Left ventricle myocardium inferior (tissue), 1 donor: ENCODE measurements at regions not wholly inside any gene's neighbourhood (a gene's known extent, or its start where the extent isn't known, plus 50 kb on each side); places are given as distances from the start of the nearest gene placed in this dataset.
A peak's percentile ranks its signal among the peaks of the same experiment; 100 is the strongest.

ENCODE experiments used
- DNase-seq: peaks from one replicate; pipeline ENCODE4 v3.0.0-alpha.2; 2020
- H3K27ac ChIP-seq: fragments of 200-600 bp; replicated peaks from 2 replicates; pipeline ENCODE4 v1.8.0; 2021
- H3K27me3 ChIP-seq: fragments of 200-600 bp; 2 replicates; pipeline ENCODE4 v1.8.0; 2021; ENCODE audit warnings: low read depth
- H3K36me3 ChIP-seq: fragments of 200-600 bp; 2 replicates; pipeline ENCODE4 v1.8.0; 2021
- H3K4me1 ChIP-seq: fragments of 200-600 bp; 2 replicates; pipeline ENCODE4 v1.8.0; 2021
- H3K4me3 ChIP-seq: fragments of 200-600 bp; 2 replicates; pipeline ENCODE4 v1.8.0; 2021; ENCODE audit warnings: mild to moderate bottlenecking, moderate library complexity
- H3K9me3 ChIP-seq: fragments of 200-600 bp; replicated peaks from 2 replicates; pipeline ENCODE4 v1.8.0; 2021
- intact Hi-C: fragments of 100-400 bp; cut with micrococcal nuclease; formaldehyde crosslinking; loops from one replicate; pipeline ENCODE4 v1.11.0; 2022
- TF ChIP-seq, protein P1 (sequence below): fragments of 200-600 bp; IDR thresholded peaks from 2 replicates; pipeline ENCODE4 v1.8.0; 2021; ENCODE audit warnings: antibody characterized with exemption, mild to moderate bottlenecking, borderline replicate concordance
- donor health status: DM: no; HTN: yes; CAD: no; lungs with severe emphysema.

DNA sequence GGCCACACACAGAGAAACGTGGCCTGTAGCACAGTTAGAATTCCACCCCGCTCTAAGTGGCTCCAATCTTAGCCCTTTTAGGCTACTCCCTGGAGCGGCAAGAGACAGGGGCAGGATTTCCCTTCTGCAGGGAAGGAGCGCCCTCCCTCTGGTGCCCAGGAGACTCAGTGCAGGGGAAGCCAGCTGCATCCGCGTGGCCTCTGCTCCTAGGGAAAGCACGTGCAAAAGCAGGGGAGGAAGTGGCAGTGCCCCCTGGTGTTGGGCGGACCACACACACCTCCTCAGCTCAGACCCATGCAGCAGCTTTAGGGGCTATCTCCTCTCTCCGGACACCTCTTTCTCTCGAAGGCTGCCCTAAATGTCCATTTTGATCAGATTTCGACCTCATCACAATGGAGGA lies 50.0 kb downstream of the SPRING1 start:
- H3K4me3 ChIP-seq, result no peak overlapping the region
- intact Hi-C loops, result no loop called here
- DNase-seq, result peak; percentile 46

DNA sequence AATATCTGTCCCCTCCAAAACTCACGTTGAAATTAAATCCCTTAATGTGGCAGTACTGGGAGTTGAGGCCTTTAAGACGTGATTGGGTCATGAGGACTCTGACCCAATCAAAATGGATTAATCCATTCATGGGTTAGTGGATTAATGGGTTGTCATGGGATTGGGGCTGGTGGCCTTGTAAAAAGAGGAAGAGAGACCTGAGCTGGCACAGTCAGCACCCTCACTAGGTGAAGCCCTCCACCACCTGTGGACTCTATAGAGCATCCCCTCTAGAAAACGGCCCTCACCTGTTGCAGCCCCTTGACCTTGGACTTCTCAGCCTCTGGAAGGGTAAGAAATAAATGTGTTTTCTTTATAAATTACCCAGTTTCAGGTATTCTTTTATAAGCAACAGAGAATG lies 53.0 kb downstream of the SPRING1 start:
- TF ChIP-seq, protein P1, sequence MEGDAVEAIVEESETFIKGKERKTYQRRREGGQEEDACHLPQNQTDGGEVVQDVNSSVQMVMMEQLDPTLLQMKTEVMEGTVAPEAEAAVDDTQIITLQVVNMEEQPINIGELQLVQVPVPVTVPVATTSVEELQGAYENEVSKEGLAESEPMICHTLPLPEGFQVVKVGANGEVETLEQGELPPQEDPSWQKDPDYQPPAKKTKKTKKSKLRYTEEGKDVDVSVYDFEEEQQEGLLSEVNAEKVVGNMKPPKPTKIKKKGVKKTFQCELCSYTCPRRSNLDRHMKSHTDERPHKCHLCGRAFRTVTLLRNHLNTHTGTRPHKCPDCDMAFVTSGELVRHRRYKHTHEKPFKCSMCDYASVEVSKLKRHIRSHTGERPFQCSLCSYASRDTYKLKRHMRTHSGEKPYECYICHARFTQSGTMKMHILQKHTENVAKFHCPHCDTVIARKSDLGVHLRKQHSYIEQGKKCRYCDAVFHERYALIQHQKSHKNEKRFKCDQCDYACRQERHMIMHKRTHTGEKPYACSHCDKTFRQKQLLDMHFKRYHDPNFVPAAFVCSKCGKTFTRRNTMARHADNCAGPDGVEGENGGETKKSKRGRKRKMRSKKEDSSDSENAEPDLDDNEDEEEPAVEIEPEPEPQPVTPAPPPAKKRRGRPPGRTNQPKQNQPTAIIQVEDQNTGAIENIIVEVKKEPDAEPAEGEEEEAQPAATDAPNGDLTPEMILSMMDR, result no peak
- Histone ChIP-seq H3K4me3 (no peak overlapping the region), H3K27ac (no peak overlapping the region), H3K9me3 (no peaks in the 10 kb centered on the region), H3K4me1 (peaks cover 5% of the 10 kb centered on the region), H3K36me3 (no peaks in the 10 kb centered on the region), H3K27me3 (peaks cover 7% of the 10 kb centered on the region)
- intact Hi-C loops, result no loop called here
- DNase-seq, result no peak

More for the DNA sequence above, 50.0 kb downstream of the SPRING1 start:
- Histone ChIP-seq H3K36me3 (no peaks in the 10 kb centered on the region), H3K9me3 (no peaks in the 10 kb centered on the region), H3K4me1 (peaks cover 10% of the 10 kb centered on the region), H3K27ac (peak overlapping the region; percentile 55), H3K27me3 (peaks cover 36% of the 10 kb centered on the region)
- TF ChIP-seq, protein P1, result peak; percentile 64

DNA sequence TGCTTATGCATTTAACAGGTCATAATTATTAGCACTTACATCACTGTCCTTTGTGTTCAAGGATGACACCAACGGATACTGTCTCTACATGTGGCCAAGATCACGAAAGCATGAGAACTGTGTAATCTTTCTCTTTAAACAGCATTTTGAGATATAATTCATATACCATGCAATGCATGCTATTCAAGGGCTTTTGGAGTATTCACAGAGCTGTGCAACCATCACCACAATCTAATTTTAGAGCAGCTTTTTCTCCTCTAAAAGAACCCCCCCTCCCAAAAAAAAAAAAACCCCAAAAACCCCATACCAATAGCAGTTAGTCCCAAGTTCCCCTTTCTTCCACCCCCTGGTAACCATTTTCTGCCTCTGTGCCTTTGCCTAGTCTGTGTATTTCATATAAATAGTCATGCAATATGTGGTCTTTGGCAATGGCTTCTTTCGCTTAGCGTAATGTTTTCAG lies 60.6 kb downstream of the SPRING1 start:
- H3K4me3 ChIP-seq, result no peak overlapping the region
- H3K9me3 ChIP-seq, result no peaks in the 10 kb centered on the region
- TF ChIP-seq, protein P1, result no peak
- no peak for DNase-seq
- peak overlapping the region; percentile 77 for H3K27ac ChIP-seq
- H3K27me3 ChIP-seq, result no peaks in the 10 kb centered on the region
- peaks cover 27% of the 10 kb centered on the region for H3K4me1 ChIP-seq
- H3K36me3 ChIP-seq, result no peaks in the 10 kb centered on the region
- intact Hi-C loops, result no loop called here

DNA sequence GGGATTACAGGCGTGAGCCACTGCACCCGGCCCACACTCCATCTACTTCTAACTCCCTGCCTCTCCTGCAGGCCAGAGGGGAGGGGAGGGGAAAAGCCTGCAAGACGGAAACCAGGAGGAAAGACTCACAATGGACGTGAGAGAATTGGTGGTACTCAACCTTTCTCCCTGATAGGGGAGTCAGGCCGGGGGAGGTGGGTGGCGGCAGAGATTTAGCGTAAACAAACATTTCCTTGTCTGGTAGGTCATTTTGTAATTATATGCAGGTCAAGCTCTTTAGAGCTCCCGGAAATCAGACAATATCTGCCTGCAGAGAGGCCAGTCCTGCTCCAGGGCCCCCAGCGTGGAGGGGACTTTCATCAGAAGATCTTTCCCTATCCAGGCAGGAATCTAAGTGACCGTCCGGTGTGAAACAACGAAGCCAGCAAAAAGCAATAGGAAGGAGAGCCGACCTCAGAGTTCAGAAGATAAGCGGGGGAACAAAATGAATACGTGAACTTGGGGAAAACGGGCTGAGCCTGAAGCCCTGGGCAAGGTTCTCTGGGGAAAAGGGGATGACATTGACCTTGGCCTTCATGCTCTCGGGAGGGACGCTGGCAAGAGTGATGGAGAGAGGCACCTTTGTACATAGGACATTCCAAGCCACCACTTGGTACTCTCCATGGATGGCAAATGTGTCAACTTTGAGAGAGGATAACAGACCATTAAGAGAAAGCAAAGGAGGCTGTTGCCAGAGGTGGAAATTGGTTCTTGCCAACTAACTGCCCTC lies 62.3 kb downstream of the SPRING1 start:
- Histone ChIP-seq H3K27ac (peak overlapping the region; percentile 77), H3K4me1 (peaks cover 27% of the 10 kb centered on the region), H3K36me3 (no peaks in the 10 kb centered on the region), H3K27me3 (no peaks in the 10 kb centered on the region), H3K9me3 (peaks cover 9% of the 10 kb centered on the region), H3K4me3 (peak overlapping the region; percentile 25)
- TF ChIP-seq, protein P1, result no peak
- no peak for DNase-seq
- intact Hi-C loops, result no loop called here

DNA sequence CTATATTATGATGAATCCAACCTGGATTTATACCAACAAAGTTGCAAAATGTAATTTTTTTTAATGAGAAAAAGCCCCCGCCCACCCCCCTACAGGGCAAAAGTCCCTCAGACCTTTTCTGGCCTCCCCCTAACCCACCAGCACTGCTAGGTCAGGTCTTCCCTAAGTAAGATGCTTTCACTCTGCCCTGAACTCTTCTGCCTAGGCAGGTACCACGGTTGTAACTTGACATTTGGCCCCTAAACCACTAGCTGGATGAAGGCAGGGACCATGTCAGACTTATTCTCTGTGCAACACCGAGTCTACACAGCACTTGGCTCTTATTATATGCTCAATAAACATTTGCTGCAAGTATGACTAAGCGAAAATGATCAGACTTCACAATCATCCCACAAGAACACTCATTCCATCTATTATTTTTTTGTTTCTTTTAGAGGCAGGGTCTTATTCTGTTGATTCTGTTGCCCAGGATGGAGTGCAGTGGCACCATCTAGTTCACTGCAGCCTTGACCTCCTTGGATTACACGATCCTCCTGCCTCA lies 63.2 kb downstream of the SPRING1 start:
- H3K27ac ChIP-seq, result peak overlapping the region; percentile 77
- peaks cover 27% of the 10 kb centered on the region for H3K4me1 ChIP-seq
- H3K36me3 ChIP-seq, result no peaks in the 10 kb centered on the region
- peak overlapping the region; percentile 25 for H3K4me3 ChIP-seq
- TF ChIP-seq, protein P1, result no peak
- intact Hi-C loops, result no loop called here
- DNase-seq, result no peak
- H3K9me3 ChIP-seq, result peaks cover 9% of the 10 kb centered on the region
- no peaks in the 10 kb centered on the region for H3K27me3 ChIP-seq
